ENCODE measurements at regions not wholly inside any gene's neighbourhood (a gene's known extent, or its start where the extent isn't known, plus 50 kb on each side); places are given as distances from the start of the nearest gene placed in this dataset.

GRCh38 chr5:119792161-119792799 is 162.9 kb downstream of the FAM170A start:
- no peak for DNase-seq (ENCODE audit: low spot score)

GRCh38 chr5:119795768-119796167 is 166.4 kb downstream of the FAM170A start:
- no peak for DNase-seq (ENCODE audit: low spot score)

- DNase-seq (ENCODE audit: low spot score), result no peak
Observed at GRCh38 chr5:119801570-119801969, 172.2 kb downstream of the FAM170A start.

GRCh38 chr5:119808024-119808423 is 178.7 kb downstream of the FAM170A start:
- DNase-seq (ENCODE audit: low spot score), result no peak

GRCh38 chr5:119808474-119808873 is 179.1 kb downstream of the FAM170A start:
- no peak for DNase-seq (ENCODE audit: low spot score)

- no peak for DNase-seq (ENCODE audit: low spot score)
Observed at GRCh38 chr5:119810217-119810616, 180.9 kb downstream of the FAM170A start.

GRCh38 chr5:119811458-119811857 is 182.1 kb downstream of the FAM170A start:
- DNase-seq (ENCODE audit: low spot score), result no peak

GRCh38 chr5:119814655-119815054 is 185.3 kb downstream of the FAM170A start:
- no peak for DNase-seq (ENCODE audit: low spot score)

- DNase-seq (ENCODE audit: low spot score), result no peak
Observed at GRCh38 chr5:119816055-119816454, 186.7 kb downstream of the FAM170A start.

GRCh38 chr5:119820016-119820415 is 190.7 kb downstream of the FAM170A start:
- DNase-seq (ENCODE audit: low spot score), result no peak

- DNase-seq (ENCODE audit: low spot score), result no peak
Observed at GRCh38 chr5:119820608-119821007, 191.2 kb downstream of the FAM170A start.

GRCh38 chr5:119828541-119828940 is 199.2 kb downstream of the FAM170A start:
- DNase-seq (ENCODE audit: low spot score), result no peak

GRCh38 chr5:119829341-119829740 is 200.0 kb downstream of the FAM170A start:
- no peak for DNase-seq (ENCODE audit: low spot score)

GRCh38 chr5:119833176-119833575 is 203.8 kb downstream of the FAM170A start:
- no peak for DNase-seq (ENCODE audit: low spot score)

GRCh38 chr5:119840175-119840574 is 210.8 kb downstream of the FAM170A start:
- DNase-seq (ENCODE audit: low spot score), result no peak

GRCh38 chr5:119852140-119852539 is 222.8 kb downstream of the FAM170A start:
- DNase-seq (ENCODE audit: low spot score), result no peak

GRCh38 chr5:119860463-119860862 is 231.1 kb downstream of the FAM170A start:
- no peak for DNase-seq (ENCODE audit: low spot score)

GRCh38 chr5:119862619-119863018 is 233.3 kb downstream of the FAM170A start:
- DNase-seq (ENCODE audit: low spot score), result no peak

- no peak for DNase-seq (ENCODE audit: low spot score)
Observed at GRCh38 chr5:119864286-119864685, 234.9 kb downstream of the FAM170A start.

GRCh38 chr5:119873611-119874010 is 244.3 kb downstream of the FAM170A start:
- no peak for DNase-seq (ENCODE audit: low spot score)

GRCh38 chr5:119876522-119876921 is 247.2 kb downstream of the FAM170A start:
- no peak for DNase-seq (ENCODE audit: low spot score)

- DNase-seq (ENCODE audit: low spot score), result no peak
Observed at GRCh38 chr5:119878712-119879111, 249.4 kb downstream of the FAM170A start.

GRCh38 chr5:119879446-119879845 is 250.1 kb downstream of the FAM170A start:
- no peak for DNase-seq (ENCODE audit: low spot score)

GRCh38 chr5:119895066-119895465 is 265.7 kb downstream of the FAM170A start:
- DNase-seq (ENCODE audit: low spot score), result no peak
